Uterus (tissue), 2 donors: ENCODE measurements at regions not wholly inside any gene's neighbourhood (a gene's known extent, or its start where the extent isn't known, plus 50 kb on each side); places are given as distances from the start of the nearest gene placed in this dataset.

Source experiments
- POLR2A ChIP-seq, 2 donors: fragments of 450-650 bp; IDR thresholded peaks; one replicate each; pipeline ENCODE4 v1.6.1; 2016; ENCODE audit warnings: antibody characterized with exemption in 2 of 2, mild to moderate bottlenecking in 1 of 2, moderate library complexity in 1 of 2
- TF ChIP-seq, protein P1 (sequence below), 4 experiments: fragments of 200-600 bp in 2 of 4; fragments of 450-650 bp in 2 of 4; sonication (generic) in 2 of 4; IDR thresholded peaks; one replicate each; pipeline ENCODE4 v1.5.1; 2016 to 2019; ENCODE audit warnings: antibody characterized with exemption in 4 of 4, mild to moderate bottlenecking in 2 of 4, moderate library complexity in 1 of 4

DNA sequence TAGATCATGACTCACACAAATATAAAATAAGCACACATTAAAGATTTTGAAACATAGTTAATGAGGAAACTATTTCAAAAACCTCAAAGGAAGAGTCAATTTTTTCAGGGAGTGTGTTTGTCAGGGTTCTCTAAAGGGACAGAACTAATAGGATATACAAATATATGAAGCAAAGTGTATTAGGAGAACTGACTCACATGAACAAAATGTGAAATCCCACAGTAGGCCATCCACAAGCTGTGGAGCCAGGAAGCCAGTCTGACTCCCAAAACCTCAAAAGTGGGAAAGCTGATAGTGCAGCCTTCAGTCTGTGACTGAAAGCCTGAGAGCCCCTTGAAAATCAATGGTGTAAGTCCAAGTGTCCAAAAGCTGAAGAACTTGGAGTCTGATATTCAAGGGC lies 898.0 kb upstream of the EYS start:
- TF ChIP-seq POLR2A (IDR thresholded peaks at IDR 0.05) = no peak
- TF ChIP-seq, protein P1, sequence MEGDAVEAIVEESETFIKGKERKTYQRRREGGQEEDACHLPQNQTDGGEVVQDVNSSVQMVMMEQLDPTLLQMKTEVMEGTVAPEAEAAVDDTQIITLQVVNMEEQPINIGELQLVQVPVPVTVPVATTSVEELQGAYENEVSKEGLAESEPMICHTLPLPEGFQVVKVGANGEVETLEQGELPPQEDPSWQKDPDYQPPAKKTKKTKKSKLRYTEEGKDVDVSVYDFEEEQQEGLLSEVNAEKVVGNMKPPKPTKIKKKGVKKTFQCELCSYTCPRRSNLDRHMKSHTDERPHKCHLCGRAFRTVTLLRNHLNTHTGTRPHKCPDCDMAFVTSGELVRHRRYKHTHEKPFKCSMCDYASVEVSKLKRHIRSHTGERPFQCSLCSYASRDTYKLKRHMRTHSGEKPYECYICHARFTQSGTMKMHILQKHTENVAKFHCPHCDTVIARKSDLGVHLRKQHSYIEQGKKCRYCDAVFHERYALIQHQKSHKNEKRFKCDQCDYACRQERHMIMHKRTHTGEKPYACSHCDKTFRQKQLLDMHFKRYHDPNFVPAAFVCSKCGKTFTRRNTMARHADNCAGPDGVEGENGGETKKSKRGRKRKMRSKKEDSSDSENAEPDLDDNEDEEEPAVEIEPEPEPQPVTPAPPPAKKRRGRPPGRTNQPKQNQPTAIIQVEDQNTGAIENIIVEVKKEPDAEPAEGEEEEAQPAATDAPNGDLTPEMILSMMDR (IDR thresholded peaks at IDR 0.05) = no peak
